A673 (cell line): ENCODE measurements at regions not wholly inside any gene's neighbourhood (a gene's known extent, or its start where the extent isn't known, plus 50 kb on each side); places are given as distances from the start of the nearest gene placed in this dataset.
A peak's percentile ranks its signal among the peaks of the same experiment; 100 is the strongest.

ENCODE experiments used
- BruUV-seq: library from RNA; stranded (reverse); fragments of 400-500 nt; replicated peaks from 2 replicates; lab custom pipeline; 2021; lab: Mats Ljungman, UMichigan
- CTCF ChIA-PET: fragments of 300-600 bp; sonication (Branson Sonifier 250); formaldehyde crosslinking; loops from one replicate; lab custom pipeline; 2022; ENCODE audit warnings: antibody characterized with exemption; lab: Charles Lee
- POLR2A ChIA-PET: fragments of 300-600 bp; sonication (Branson Sonifier 250); formaldehyde crosslinking; loops from one replicate; lab custom pipeline; 2022; ENCODE audit warnings: antibody characterized with exemption; ENCODE audit not compliant: low non-redundant PET; lab: Charles Lee
- DNase-seq: peaks from one replicate; pipeline ENCODE4 v3.0.0-alpha.2; 2015; ENCODE audit warnings: low spot score
- H3K27ac ChIP-seq: fragments of 200-600 bp; sonication (generic); 2 replicates; pipeline ENCODE4 v1.5.1; 2016; ENCODE audit warnings: mixed run types, low read depth, mild to moderate bottlenecking, mixed read lengths, antibody characterized with exemption, low read length; ENCODE audit not compliant: poor library complexity, severe bottlenecking
- H3K27me3 ChIP-seq: fragments of 200-600 bp; sonication (generic); replicated peaks from 2 replicates; pipeline ENCODE4 v1.6.1; 2017; ENCODE audit warnings: mixed run types, low read depth, mild to moderate bottlenecking, mixed read lengths, antibody characterized with exemption, low read length; ENCODE audit not compliant: insufficient read depth, poor library complexity
- H3K36me3 ChIP-seq: fragments of 200-600 bp; sonication (generic); 2 replicates; pipeline ENCODE4 v1.6.1; 2016; ENCODE audit warnings: mixed run types, mild to moderate bottlenecking, mixed read lengths, antibody characterized with exemption, low read length; ENCODE audit not compliant: insufficient read depth, poor library complexity, severe bottlenecking
- H3K4me1 ChIP-seq: fragments of 200-600 bp; sonication (generic); 2 replicates; pipeline ENCODE4 v1.6.1; 2017; ENCODE audit warnings: mixed run types, mild to moderate bottlenecking, mixed read lengths, antibody characterized with exemption, low read length; ENCODE audit not compliant: insufficient read depth, poor library complexity, severe bottlenecking
- H3K4me3 ChIP-seq: fragments of 200-600 bp; sonication (generic); 2 replicates; pipeline ENCODE4 v1.5.1; 2016; ENCODE audit warnings: low read depth, mixed run types, mild to moderate bottlenecking, mixed read lengths, low read length; ENCODE audit not compliant: poor library complexity, severe bottlenecking
- H3K9me3 ChIP-seq: fragments of 200-600 bp; sonication (generic); 2 replicates; pipeline ENCODE4 v1.6.1; 2016; ENCODE audit warnings: mixed run types, low read depth, mild to moderate bottlenecking, mixed read lengths, antibody characterized with exemption, low read length; ENCODE audit not compliant: poor library complexity, severe bottlenecking
- EZH2 ChIP-seq: fragments of 200-600 bp; sonication (generic); IDR thresholded peaks from 2 replicates; pipeline ENCODE4 v1.6.1; 2017; ENCODE audit warnings: borderline replicate concordance, low read depth, mild to moderate bottlenecking, mixed read lengths, antibody characterized with exemption, low read length; ENCODE audit not compliant: poor library complexity, severe bottlenecking
- intact Hi-C: fragments of 100-400 bp; cut with micrococcal nuclease; formaldehyde crosslinking; loops from one replicate; pipeline ENCODE4 v1.10.0; 2022; ENCODE audit not compliant: unreplicated experiment
- TF ChIP-seq, protein P1 (sequence below): fragments of 300-800, 200-600 bp; sonication (generic); conservative IDR thresholded peaks from 2 replicates; pipeline ENCODE4 v1.5.1; 2017; ENCODE audit warnings: low read depth, mild to moderate bottlenecking, antibody characterized with exemption, low read length, moderate library complexity, mixed read lengths

DNA sequence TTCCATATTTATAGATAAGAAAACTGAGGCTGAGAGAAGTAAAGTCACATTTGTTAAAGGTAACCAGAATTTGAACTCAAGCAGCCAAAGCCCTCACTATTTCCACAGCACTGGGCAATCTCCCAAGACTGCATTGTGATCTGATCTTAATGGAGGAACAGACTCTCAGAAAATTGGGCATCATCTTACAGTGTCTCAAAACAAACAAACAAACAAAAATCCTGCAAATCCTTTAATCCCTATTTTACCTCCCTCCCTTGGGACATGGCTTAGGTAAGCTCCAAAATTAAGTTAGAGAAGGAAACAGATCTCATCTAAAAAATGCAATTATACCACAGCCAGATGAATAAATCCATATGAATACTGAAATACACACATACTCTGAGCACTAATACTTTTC lies 57.5 kb downstream of the FHIP2A start:
- H3K27me3 ChIP-seq = no peaks in the 10 kb centered on the region
- POLR2A ChIA-PET = no interaction called here
- peaks cover 31% of the 10 kb centered on the region for H3K4me1 ChIP-seq
- no TSS peak for BruUV-seq
- no peak for DNase-seq
- intact Hi-C loops = loop anchor here (5.0 to 10.0 kb wide), 2 partner anchors 327 to 536 kb away; no protein-coding TSS in a partner anchor
- CTCF ChIA-PET = interaction anchor here (0.6 to 1.7 kb wide), 4 partner anchors 9 to 251 kb away, joined by 4 to 6 read pairs (median 4); no protein-coding TSS in a partner anchor
- H3K36me3 ChIP-seq = no peaks in the 10 kb centered on the region
- TF ChIP-seq EZH2 = no peak
- TF ChIP-seq, protein P1, sequence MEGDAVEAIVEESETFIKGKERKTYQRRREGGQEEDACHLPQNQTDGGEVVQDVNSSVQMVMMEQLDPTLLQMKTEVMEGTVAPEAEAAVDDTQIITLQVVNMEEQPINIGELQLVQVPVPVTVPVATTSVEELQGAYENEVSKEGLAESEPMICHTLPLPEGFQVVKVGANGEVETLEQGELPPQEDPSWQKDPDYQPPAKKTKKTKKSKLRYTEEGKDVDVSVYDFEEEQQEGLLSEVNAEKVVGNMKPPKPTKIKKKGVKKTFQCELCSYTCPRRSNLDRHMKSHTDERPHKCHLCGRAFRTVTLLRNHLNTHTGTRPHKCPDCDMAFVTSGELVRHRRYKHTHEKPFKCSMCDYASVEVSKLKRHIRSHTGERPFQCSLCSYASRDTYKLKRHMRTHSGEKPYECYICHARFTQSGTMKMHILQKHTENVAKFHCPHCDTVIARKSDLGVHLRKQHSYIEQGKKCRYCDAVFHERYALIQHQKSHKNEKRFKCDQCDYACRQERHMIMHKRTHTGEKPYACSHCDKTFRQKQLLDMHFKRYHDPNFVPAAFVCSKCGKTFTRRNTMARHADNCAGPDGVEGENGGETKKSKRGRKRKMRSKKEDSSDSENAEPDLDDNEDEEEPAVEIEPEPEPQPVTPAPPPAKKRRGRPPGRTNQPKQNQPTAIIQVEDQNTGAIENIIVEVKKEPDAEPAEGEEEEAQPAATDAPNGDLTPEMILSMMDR = no peak
- H3K9me3 ChIP-seq = no peaks in the 10 kb centered on the region
- H3K4me3 ChIP-seq = peak overlapping the region; percentile 22
- no peak overlapping the region for H3K27ac ChIP-seq

DNA sequence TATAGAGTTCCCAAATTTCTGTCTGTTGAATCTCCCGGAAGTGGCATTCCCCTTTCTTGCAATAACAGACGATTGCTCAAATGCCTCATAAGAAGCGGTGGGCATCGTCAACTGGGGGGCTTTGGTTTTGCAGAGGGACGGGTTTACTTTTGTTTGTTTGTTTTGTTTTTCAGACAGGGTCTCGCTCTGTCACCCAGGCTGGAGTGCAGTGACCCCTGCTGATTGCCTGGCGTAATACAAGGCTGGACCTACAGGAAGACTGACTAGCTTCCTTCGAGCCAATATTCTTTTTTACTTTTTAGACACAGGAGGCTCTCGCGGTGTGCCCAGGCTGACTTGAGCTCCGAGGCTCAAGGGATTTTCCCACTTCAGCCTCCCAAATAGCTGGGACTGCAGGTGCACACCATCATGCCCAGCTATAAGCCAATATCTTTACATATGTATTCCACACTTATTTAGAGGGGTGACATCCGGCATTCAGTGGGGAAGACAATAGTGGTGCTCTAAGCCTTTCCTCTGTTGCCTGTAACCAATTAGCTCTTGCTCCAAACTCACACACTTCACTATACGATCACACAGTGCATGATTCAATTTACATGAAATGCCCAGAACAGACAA lies 58.1 kb downstream of the FHIP2A start:
- H3K4me3 ChIP-seq = peak overlapping the region; percentile 22
- no peak overlapping the region for H3K27ac ChIP-seq
- BruUV-seq = no TSS peak
- no peak for TF ChIP-seq EZH2
- TF ChIP-seq, protein P1 = peak; percentile 74
- H3K9me3 ChIP-seq = no peaks in the 10 kb centered on the region
- ChIA-PET POLR2A (no interaction called here), CTCF (interaction anchor here (1.7 kb wide), 1 partner anchor 10 kb away, joined by 4 read pairs; no protein-coding TSS in a partner anchor)
- H3K4me1 ChIP-seq = peaks cover 31% of the 10 kb centered on the region
- no peaks in the 10 kb centered on the region for H3K36me3 ChIP-seq
- peak; percentile 68 for DNase-seq
- intact Hi-C loops = loop anchor here (5.0 to 10.0 kb wide), 2 partner anchors 327 to 535 kb away; no protein-coding TSS in a partner anchor
- no peaks in the 10 kb centered on the region for H3K27me3 ChIP-seq

DNA sequence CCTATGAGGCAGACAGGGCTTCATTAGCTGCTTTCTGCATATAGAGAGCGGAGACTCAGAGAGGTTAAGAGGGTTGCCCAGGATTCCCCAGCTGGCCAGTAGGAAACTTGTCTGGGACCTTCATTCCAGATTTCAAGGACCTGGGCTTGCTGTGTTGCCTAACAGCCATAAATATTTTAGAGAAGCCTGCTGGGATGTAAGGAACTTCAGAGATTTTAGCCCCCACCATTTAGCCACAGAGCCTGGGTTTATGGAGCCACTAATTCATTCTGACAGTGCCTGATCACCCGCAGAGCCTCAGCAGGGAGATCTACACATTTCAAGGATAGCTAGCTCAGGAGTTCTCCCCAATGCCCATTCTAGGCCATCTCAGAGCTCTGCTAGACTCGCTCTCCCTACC lies 56.6 kb upstream of the TRUB1 start:
- ChIA-PET POLR2A (no interaction called here), CTCF (no interaction called here)
- no TSS peak for BruUV-seq

More for the DNA sequence above, 56.6 kb upstream of the TRUB1 start:
- no peak for TF ChIP-seq EZH2
- TF ChIP-seq, protein P1 = no peak
- Histone ChIP-seq H3K36me3 (no peaks in the 10 kb centered on the region), H3K9me3 (no peaks in the 10 kb centered on the region), H3K27ac (no peak overlapping the region), H3K27me3 (no peaks in the 10 kb centered on the region), H3K4me3 (no peak overlapping the region), H3K4me1 (peaks cover 31% of the 10 kb centered on the region)
- DNase-seq = peak; percentile 69
- intact Hi-C loops = no loop called here
